ENCODE measurements at regions not wholly inside any gene's neighbourhood (a gene's known extent, or its start where the extent isn't known, plus 50 kb on each side); places are given as distances from the start of the nearest gene placed in this dataset.

DNA sequence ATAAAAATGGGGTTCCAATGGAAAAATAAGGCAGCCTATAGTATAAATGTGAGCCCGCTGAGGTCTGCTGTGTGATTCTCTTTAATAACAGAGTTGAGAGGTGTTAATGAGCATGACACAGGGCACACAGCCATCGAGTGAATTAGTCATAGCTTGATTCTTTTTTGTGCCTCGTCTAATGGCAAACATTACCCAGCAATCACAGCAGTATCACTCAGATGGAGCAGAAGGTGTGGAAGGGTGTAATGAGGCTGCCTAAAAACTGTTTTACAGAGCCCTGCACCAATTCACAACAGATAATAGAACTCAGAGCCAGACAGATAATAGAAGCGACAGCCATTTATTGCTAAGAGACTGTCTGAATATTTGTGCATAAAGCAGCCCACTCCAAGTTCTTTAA is 178.6 kb upstream of the TPRG1 start:
- Histone ChIP-seq H3K4me3 (no peak overlapping the region), H3K27me3 (no peaks in the 10 kb centered on the region), H3K36me3 (no peaks in the 10 kb centered on the region), H3K27ac (no peak overlapping the region), H3K4me1 (no peaks in the 10 kb centered on the region), H3K9me3 (peaks cover 0 to 5% (median 0%) of the 10 kb centered on the region in 12 donors)
- 53 to 65% (median 60%) methylated on average over 4 of the region's 4 CpGs for WGBS, 4 donors
- ATAC-seq = no peak
- intact Hi-C loops (cut with DNase I) = no loop called here
- DNase-seq = no peak
- TF ChIP-seq POLR2A (IDR thresholded peaks at IDR 0.05) (no peak), CTCF (IDR thresholded peaks at IDR 0.05) (no peak)

- Histone ChIP-seq H3K4me3 (no peak overlapping the region), H3K27me3 (no peaks in the 10 kb centered on the region), H3K4me1 (no peaks in the 10 kb centered on the region), H3K9me3 (no peaks in the 10 kb centered on the region), H3K36me3 (no peaks in the 10 kb centered on the region), H3K27ac (no peak overlapping the region)
- DNase-seq (no peak), ATAC-seq (no peak)
- intact Hi-C loops (cut with DNase I) = no loop called here
- TF ChIP-seq CTCF (IDR thresholded peaks at IDR 0.05) (no peak), POLR2A (IDR thresholded peaks at IDR 0.05) (no peak)
Measured at GRCh38 chr3:189001559-189001958, 170.2 kb upstream of the TPRG1 start.

DNA sequence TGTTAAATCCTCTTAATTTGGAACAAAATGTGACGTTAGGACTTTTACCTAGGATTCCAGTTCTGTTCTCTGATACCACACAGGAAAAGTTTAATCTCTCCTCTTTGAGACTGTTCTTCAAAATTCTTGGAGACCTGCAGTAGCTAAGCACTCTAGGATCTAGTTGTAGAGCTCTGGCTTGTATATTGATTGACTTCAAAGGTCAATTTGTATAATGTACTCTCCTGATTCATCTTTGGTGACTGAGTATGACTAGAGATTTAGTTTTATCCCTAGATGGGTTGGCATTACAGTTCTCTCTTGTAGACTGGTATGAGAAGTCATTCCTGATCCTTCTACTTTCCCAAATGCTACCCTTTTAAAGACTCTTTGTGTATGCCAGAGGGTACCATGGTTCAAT is 168.4 kb upstream of the TPRG1 start:
- no peak for TF ChIP-seq POLR2A (IDR thresholded peaks at IDR 0.05)
- no peak for TF ChIP-seq CTCF (IDR thresholded peaks at IDR 0.05)
- no peak for DNase-seq

DNA sequence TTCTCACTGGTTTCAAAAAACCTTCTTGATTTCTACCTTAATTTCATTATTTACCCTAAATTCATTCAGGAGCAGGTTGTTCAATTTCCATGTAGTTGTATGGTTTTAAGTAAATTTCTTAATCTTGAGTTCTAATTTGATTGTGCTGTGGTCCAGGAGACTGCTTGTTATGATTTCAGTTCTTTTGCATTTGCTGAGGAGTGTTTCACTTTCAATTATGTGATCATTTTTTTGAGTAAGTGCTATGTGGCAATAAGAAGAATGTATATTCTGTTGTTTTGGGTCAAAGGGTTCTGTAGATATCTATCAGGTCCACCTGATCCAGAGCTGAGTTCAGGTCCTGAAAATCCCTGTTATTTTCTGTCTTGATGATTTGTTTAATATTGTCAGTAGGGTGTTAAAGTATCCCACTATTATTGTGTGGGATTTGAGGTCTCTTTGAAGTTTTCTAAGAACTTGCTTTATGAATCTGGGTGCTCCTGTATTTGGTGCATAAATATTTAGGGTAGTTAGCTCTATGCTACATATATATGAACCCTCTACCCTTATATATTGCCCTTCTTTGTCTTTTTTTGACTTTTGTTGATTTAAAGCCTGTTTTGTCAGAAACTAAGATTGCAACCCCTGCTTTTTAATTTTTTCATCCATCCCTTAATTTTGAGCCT is 158.4 kb upstream of the TPRG1 start:
- Histone ChIP-seq H3K4me3 (no peak overlapping the region), H3K27me3 (no peaks in the 10 kb centered on the region), H3K4me1 (no peaks in the 10 kb centered on the region), H3K27ac (no peak overlapping the region), H3K36me3 (no peaks in the 10 kb centered on the region), H3K9me3 (peaks cover 0 to 19% (median 0%) of the 10 kb centered on the region in 12 donors)
- TF ChIP-seq POLR2A (IDR thresholded peaks at IDR 0.05) (no peak), CTCF (IDR thresholded peaks at IDR 0.05) (no peak)
- intact Hi-C loops (cut with DNase I) = no loop called here
- DNase-seq (no peak), ATAC-seq (no peak)

More for the DNA sequence above, 168.4 kb upstream of the TPRG1 start:
- no peaks in the 10 kb centered on the region for H3K27me3 ChIP-seq
- no peak overlapping the region for H3K27ac ChIP-seq
- no peaks in the 10 kb centered on the region for H3K9me3 ChIP-seq
- 77 to 94% (median 89%) methylated on average over 1 of the region's 1 CpG for WGBS, 4 donors
- intact Hi-C loops (cut with DNase I) = no loop called here
- H3K36me3 ChIP-seq = no peaks in the 10 kb centered on the region
- no peak for ATAC-seq
- H3K4me3 ChIP-seq = no peak overlapping the region
- H3K4me1 ChIP-seq = no peaks in the 10 kb centered on the region
